Gastroesophageal sphincter (tissue), 3 donors: ENCODE measurements at regions not wholly inside any gene's neighbourhood (a gene's known extent, or its start where the extent isn't known, plus 50 kb on each side); places are given as distances from the start of the nearest gene placed in this dataset.

Source experiments
- EP300 ChIP-seq: sonication (generic); formaldehyde crosslinking; IDR thresholded peaks from one replicate; pipeline ENCODE4 v1.6.1; 2017; ENCODE audit warnings: antibody characterized with exemption, mild to moderate bottlenecking
- POLR2A ChIP-seq, 2 donors: fragments of 450-650 bp; IDR thresholded peaks; one replicate each; pipeline ENCODE4 v1.6.1; 2017; ENCODE audit warnings: antibody characterized with exemption in 2 of 2, mild to moderate bottlenecking in 2 of 2, moderate library complexity in 1 of 2
- POLR2AphosphoS5 ChIP-seq: sonication (generic); formaldehyde crosslinking; IDR thresholded peaks from one replicate; pipeline ENCODE4 v1.6.1; 2017; ENCODE audit warnings: antibody characterized with exemption
- TF ChIP-seq, protein P1 (sequence below), 4 experiments: fragments of 200-600 bp in 2 of 4; fragments of 450-650 bp in 2 of 4; sonication (generic) in 1 of 4; IDR thresholded peaks; one replicate each; pipeline ENCODE4 v1.5.1; 2017 to 2019; ENCODE audit warnings: antibody characterized with exemption in 4 of 4, mild to moderate bottlenecking in 2 of 4, moderate library complexity in 2 of 4

DNA sequence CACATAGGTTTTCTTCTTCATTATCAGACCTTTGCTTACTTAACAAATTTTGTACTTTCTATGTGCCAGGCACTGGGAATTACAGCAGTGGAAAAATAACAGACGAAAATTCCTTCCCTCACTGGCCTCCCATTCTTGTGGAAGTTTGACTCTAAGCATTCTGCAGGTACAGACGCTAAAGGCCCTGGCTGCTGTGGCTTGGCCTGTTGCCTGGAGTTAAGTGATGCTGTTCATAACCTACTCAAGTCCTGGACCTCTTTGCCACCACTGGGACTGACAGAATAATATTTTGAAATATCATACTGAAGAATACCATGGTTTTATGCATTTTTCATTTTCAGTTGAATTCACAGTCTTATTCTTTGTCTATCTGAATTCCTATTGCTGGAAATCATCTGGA lies 97.3 kb upstream of the SPATA31C2 start:
- TF ChIP-seq, protein P1, sequence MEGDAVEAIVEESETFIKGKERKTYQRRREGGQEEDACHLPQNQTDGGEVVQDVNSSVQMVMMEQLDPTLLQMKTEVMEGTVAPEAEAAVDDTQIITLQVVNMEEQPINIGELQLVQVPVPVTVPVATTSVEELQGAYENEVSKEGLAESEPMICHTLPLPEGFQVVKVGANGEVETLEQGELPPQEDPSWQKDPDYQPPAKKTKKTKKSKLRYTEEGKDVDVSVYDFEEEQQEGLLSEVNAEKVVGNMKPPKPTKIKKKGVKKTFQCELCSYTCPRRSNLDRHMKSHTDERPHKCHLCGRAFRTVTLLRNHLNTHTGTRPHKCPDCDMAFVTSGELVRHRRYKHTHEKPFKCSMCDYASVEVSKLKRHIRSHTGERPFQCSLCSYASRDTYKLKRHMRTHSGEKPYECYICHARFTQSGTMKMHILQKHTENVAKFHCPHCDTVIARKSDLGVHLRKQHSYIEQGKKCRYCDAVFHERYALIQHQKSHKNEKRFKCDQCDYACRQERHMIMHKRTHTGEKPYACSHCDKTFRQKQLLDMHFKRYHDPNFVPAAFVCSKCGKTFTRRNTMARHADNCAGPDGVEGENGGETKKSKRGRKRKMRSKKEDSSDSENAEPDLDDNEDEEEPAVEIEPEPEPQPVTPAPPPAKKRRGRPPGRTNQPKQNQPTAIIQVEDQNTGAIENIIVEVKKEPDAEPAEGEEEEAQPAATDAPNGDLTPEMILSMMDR (IDR thresholded peaks at IDR 0.05) = no peak
- TF ChIP-seq POLR2AphosphoS5 (no peak), EP300 (no peak), POLR2A (IDR thresholded peaks at IDR 0.05) (no peak)
